ENCODE measurements at regions not wholly inside any gene's neighbourhood (a gene's known extent, or its start where the extent isn't known, plus 50 kb on each side); places are given as distances from the start of the nearest gene placed in this dataset.

GRCh38 chr2:223123855-223124610, 72.0 kb downstream of the KCNE4 start:
- CTCF ChIA-PET, result interaction anchor here (0.8 kb wide), 1 partner anchor 152 kb away, joined by 4 read pairs; no protein-coding TSS in a partner anchor
- no peaks in the 10 kb centered on the region for H3K36me3 Mint-ChIP-seq

GRCh38 chr2:223141606-223142005, 89.6 kb downstream of the KCNE4 start:
- Mint-ChIP-seq H3K27ac (no peak overlapping the region), H3K27me3 (ENCODE audit: low read depth) (no peaks in the 10 kb centered on the region), H3K36me3 (no peaks in the 10 kb centered on the region), H3K9me3 (no peaks in the 10 kb centered on the region), H3K4me3 (no peak overlapping the region), H3K4me1 (peaks cover 13% of the 10 kb centered on the region)
- ChIA-PET CTCF (no interaction called here), POLR2A (no interaction called here)
- DNase-seq (ENCODE audit: low spot score) (no peak), ATAC-seq (no peak)
- TF ChIP-seq TP53 (CRISPR knock-in tag; IDR thresholded peaks at IDR 0.05) (no peak), EMX1 (CRISPR knock-in tag; IDR thresholded peaks at IDR 0.05) (no peak), E2F4 (CRISPR knock-in tag; IDR thresholded peaks at IDR 0.05; ENCODE audit: borderline replicate concordance, low read depth) (no peak), TCF7 (CRISPR knock-in tag; IDR thresholded peaks at IDR 0.05; ENCODE audit: low read depth) (no peak), HMGXB4 (CRISPR knock-in tag; IDR thresholded peaks at IDR 0.05) (no peak), ZBTB43 (CRISPR knock-in tag; IDR thresholded peaks at IDR 0.05) (no peak), ZNF416 (CRISPR knock-in tag; IDR thresholded peaks at IDR 0.05) (no peak), SMAD4 (CRISPR knock-in tag; IDR thresholded peaks at IDR 0.05) (no peak), ATF2 (CRISPR knock-in tag; IDR thresholded peaks at IDR 0.05; ENCODE audit: borderline replicate concordance, low read depth) (no peak), ZNF263 (CRISPR knock-in tag; IDR thresholded peaks at IDR 0.05; ENCODE audit: low read depth) (no peak), TEAD4 (CRISPR knock-in tag; IDR thresholded peaks at IDR 0.05) (no peak), CDX4 (CRISPR knock-in tag; IDR thresholded peaks at IDR 0.05; ENCODE audit: borderline replicate concordance) (no peak)

More at GRCh38 chr2:223123855-223124610, 72.0 kb downstream of the KCNE4 start:
- POLR2A ChIA-PET, result no interaction called here
- peaks cover 39% of the 10 kb centered on the region for H3K4me1 Mint-ChIP-seq
- no peak overlapping the region for H3K4me3 Mint-ChIP-seq
- ATAC-seq, result no peak
- DNase-seq (ENCODE audit: low spot score), result no peak
- H3K9me3 Mint-ChIP-seq, result peaks cover 5% of the 10 kb centered on the region; the same call in 1 of the 2 replicates
- peaks cover 5% of the 10 kb centered on the region; the same call in 1 of the 2 replicates for H3K27me3 Mint-ChIP-seq (ENCODE audit: low read depth)
- H3K27ac Mint-ChIP-seq, result peak overlapping the region; percentile 75; the same call in 1 of the 2 replicates
- no peak for TF ChIP-seq HMGA2 (CRISPR knock-in tag; IDR thresholded peaks at IDR 0.05)
- TF ChIP-seq NR2C2 (CRISPR knock-in tag; IDR thresholded peaks at IDR 0.05), result no peak
- TF ChIP-seq ATF2 (CRISPR knock-in tag; IDR thresholded peaks at IDR 0.05; ENCODE audit: borderline replicate concordance, low read depth), result no peak
- TF ChIP-seq TEAD4 (CRISPR knock-in tag; IDR thresholded peaks at IDR 0.05), result no peak
- no peak for TF ChIP-seq PRRX2 (CRISPR knock-in tag; IDR thresholded peaks at IDR 0.05)
- no peak for TF ChIP-seq ZNF532 (CRISPR knock-in tag; IDR thresholded peaks at IDR 0.05; ENCODE audit: borderline replicate concordance)
